ENCODE measurements at regions not wholly inside any gene's neighbourhood (a gene's known extent, or its start where the extent isn't known, plus 50 kb on each side); places are given as distances from the start of the nearest gene placed in this dataset.

- Histone ChIP-seq H3K9me3 (ENCODE audit: control insufficient read depth in 1 of 2, insufficient read depth in 1 of 2, low read depth in 1 of 2, low read length in 2 of 2) (no peaks in the 10 kb centered on the region), H3K27me3 (ENCODE audit: insufficient read depth, low read length) (peaks cover 77% of the 10 kb centered on the region), H3K9ac (ENCODE audit: low read length) (no peak overlapping the region), H3K27ac (ENCODE audit: low read depth, low read length) (no peak overlapping the region), H4K20me1 (ENCODE audit: insufficient read depth) (no peaks in the 10 kb centered on the region; the same call in 1 of the 2 replicates), H3K4me1 (ENCODE audit: control insufficient read depth in 1 of 2, insufficient read depth in 2 of 2, low read length in 2 of 2) (no peaks in the 10 kb centered on the region), H3K4me3 (replicated peaks in 1 of 2; ENCODE audit: low read depth in 1 of 2, low read length in 2 of 2) (no peak overlapping the region), H3K4me2 (ENCODE audit: low read length) (no peak overlapping the region), H3K36me3 (ENCODE audit: control insufficient read depth in 1 of 2, insufficient read depth in 2 of 2, low read length in 2 of 2) (no peaks in the 10 kb centered on the region), H3K79me2 (ENCODE audit: insufficient read depth, low read length) (no peaks in the 10 kb centered on the region), H3K9me2 (ENCODE audit: insufficient read depth) (no peaks in the 10 kb centered on the region), H2AFZ (ENCODE audit: low read depth, low read length, poor library complexity, severe bottlenecking) (no peak overlapping the region)
- RAD21 ChIA-PET (ENCODE audit: low non-redundant PET in 1 of 2, low total read pairs in 2 of 2, uncharacterized antibody in 2 of 2, unreplicated experiment in 2 of 2) = no interaction called here
- DNase-seq (ENCODE audit: low read depth, low spot score) (no peak), ATAC-seq (no peak)
- POLR2A ChIA-PET = no interaction called here
- BruUV-seq (replicated peaks) = no TSS peak
- intact Hi-C loops (cut with micrococcal nuclease) = no loop called here
- TF ChIP-seq ZFX (IDR thresholded peaks at IDR 0.05) (no peak), TCF7L2 (IDR thresholded peaks at IDR 0.05; ENCODE audit: borderline replicate concordance, extremely low read depth, insufficient read depth, insufficient read length) (no peak), SRF (IDR thresholded peaks at IDR 0.05; ENCODE audit: low read depth) (no peak), RAD21 (IDR thresholded peaks at IDR 0.05; ENCODE audit: low read depth) (no peak), MAX (IDR thresholded peaks at IDR 0.05) (no peak), CTCF (IDR thresholded peaks at IDR 0.05 in 2 of 3, conservative IDR thresholded peaks at IDR 0.05 in 1 of 3; ENCODE audit: borderline replicate concordance in 1 of 3, insufficient read depth in 1 of 3, low read depth in 2 of 3, low read length in 2 of 3) (no peak), JUND (IDR thresholded peaks at IDR 0.05) (no peak), CEBPB (IDR thresholded peaks at IDR 0.05; ENCODE audit: low read depth) (no peak), ATF3 (IDR thresholded peaks at IDR 0.05) (no peak), ZNF274 (IDR thresholded peaks at IDR 0.05; ENCODE audit: low read depth, low read length) (no peak), EZH2phosphoT487 (IDR thresholded peaks at IDR 0.05; ENCODE audit: borderline replicate concordance) (no peak)
- CTCF ChIA-PET = no interaction called here
Observed at GRCh38 chr22:49356428-49356827, 471.2 kb downstream of the BRD1 start.
